Ishikawa (cell line): ENCODE measurements at regions not wholly inside any gene's neighbourhood (a gene's known extent, or its start where the extent isn't known, plus 50 kb on each side); places are given as distances from the start of the nearest gene placed in this dataset.

Experiments used
- CEBPB ChIP-seq: IDR thresholded peaks from 2 replicates; pipeline ENCODE4 v1.6.1; 2012
- CREB1 ChIP-seq: IDR thresholded peaks from 2 replicates; pipeline ENCODE4 v1.6.1; 2012; ENCODE audit warnings: low read depth
- EGR1 ChIP-seq: IDR thresholded peaks from 2 replicates; pipeline ENCODE4 v1.6.1; 2012
- EP300 ChIP-seq: IDR thresholded peaks from 2 replicates; pipeline ENCODE4 v1.6.1; 2012; ENCODE audit warnings: borderline replicate concordance
- FOXM1 ChIP-seq: IDR thresholded peaks from 2 replicates; pipeline ENCODE4 v1.6.1; 2012; ENCODE audit warnings: low read depth, borderline replicate concordance
- MAX ChIP-seq: IDR thresholded peaks from 2 replicates; pipeline ENCODE4 v1.6.1; 2012
- NFIC ChIP-seq: IDR thresholded peaks from 2 replicates; pipeline ENCODE4 v1.6.1; 2012
- RAD21 ChIP-seq: IDR thresholded peaks from 2 replicates; pipeline ENCODE4 v1.6.1; 2012; ENCODE audit warnings: low read depth
- REST ChIP-seq: IDR thresholded peaks from 2 replicates; pipeline ENCODE4 v1.6.1; 2012; ENCODE audit warnings: low read depth, mild to moderate bottlenecking
- TAF1 ChIP-seq: IDR thresholded peaks from 2 replicates; pipeline ENCODE4 v1.6.1; 2012; ENCODE audit warnings: low read depth, mild to moderate bottlenecking
- TEAD4 ChIP-seq: IDR thresholded peaks from 2 replicates; pipeline ENCODE4 v1.6.1; 2012
- USF1 ChIP-seq: IDR thresholded peaks from 2 replicates; pipeline ENCODE4 v1.6.1; 2012
- YY1 ChIP-seq: IDR thresholded peaks from 2 replicates; pipeline ENCODE4 v1.6.1; 2012; ENCODE audit warnings: low read depth

GRCh38 chr1:218898921-218899320, 274.8 kb upstream of the LYPLAL1 start:
- TF ChIP-seq CREB1 (no peak), REST (no peak), EP300 (no peak), NFIC (no peak), CEBPB (no peak), MAX (no peak), FOXM1 (no peak), TEAD4 (no peak), TAF1 (no peak), RAD21 (no peak), EGR1 (no peak), YY1 (no peak), USF1 (no peak)
